ENCODE measurements at regions not wholly inside any gene's neighbourhood (a gene's known extent, or its start where the extent isn't known, plus 50 kb on each side); places are given as distances from the start of the nearest gene placed in this dataset.

DNA sequence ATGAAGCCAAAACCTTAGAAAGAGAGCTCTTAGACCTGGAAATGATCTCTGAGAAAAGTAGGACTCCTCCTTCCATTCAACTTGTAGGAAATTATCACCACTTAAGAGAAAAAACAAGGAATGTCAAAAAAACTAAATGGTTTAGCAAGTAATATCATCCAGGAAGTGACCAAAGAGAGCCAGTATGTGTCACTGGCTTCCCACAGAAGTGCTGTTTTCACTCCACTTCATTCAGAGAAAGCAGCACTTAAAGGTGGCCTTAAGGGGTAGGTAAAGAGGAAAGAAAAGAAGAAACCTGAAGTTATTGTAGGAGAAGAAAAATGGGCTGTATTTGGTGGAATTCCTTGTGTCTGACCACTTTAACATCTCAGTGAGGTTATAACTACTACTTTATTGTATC, 414.4 kb upstream of the ETAA1 start:
- no peak for DNase-seq

DNA sequence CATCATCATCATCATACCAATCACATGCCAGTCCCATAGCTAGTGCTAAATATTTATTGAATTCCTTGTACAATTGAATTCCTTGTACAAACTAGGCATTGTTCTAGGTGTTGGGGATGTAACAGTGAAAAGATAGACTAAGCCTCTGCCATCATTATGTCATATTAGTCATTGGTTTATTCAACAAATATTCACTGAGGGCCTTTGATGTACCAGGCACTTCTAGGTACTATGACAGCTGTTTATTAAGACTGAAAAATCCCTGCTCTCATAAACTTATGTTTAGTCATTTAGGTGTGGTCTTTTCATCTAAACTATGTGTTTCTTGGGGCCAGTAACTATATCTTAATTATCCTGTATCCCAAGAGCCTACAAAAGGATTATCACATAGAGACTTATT, 412.3 kb upstream of the ETAA1 start:
- DNase-seq = no peak

- peak; percentile 14 for DNase-seq
These were observed 411.2 kb upstream of the ETAA1 start for GRCh38 chr2:66985906-66986305.

DNA sequence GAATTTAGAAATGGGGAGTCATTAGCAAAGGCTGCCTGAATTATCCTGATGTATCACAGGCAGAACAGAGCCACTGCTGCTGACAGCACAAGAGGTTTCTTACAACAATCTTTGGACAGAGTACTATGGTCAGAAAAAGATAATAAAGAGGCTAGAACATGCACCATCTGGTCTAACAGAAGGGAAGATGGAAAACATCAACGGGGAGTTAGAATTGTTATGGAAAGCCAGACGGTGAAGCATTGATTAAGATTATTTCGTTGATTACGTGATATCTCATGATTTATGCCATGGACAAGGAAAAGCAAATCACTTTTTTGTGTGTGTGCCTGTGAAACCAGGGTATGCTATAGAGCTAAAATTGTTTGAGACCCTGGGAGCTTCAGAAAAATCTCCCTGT, 409.4 kb upstream of the ETAA1 start:
- DNase-seq = peak; percentile 92

DNA sequence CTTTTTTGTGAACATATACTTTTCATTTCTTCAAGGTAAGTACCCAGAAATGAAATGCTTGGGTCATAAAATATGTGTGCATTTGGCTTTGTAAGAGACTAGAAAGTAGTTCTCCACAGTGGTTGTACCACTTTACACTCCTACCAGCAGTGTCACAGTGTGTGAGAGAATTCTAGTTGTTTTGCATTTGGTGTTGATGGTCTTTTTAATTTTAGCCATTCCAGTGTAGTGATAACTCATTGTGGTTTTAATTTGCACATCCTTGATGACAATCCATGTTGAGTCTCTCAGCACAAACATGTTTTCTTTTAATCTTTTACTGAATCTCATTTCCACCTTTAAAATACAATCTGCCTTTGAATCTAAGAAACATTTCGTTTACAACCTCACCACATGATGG, 402.5 kb upstream of the ETAA1 start:
- no peak for DNase-seq

DNA sequence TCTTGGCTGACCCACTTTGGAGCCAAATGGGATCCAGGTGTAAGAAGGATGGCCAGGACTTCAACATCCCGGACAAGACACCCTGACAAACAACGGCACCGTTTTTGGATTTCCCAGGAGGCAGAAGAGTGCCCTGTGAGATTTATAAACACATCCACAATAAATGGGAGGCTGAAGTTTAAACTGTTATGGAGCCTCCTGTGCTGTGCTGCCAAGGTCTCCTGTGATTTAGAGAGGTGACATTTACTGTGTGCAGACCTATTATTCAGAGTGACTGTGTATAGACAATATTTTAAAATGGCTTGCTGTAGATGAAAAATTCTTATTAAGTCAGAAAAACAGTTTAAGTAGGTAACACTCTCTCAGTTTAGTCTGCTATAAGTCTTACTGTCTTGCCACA, 401.5 kb upstream of the ETAA1 start:
- DNase-seq = no peak

DNA sequence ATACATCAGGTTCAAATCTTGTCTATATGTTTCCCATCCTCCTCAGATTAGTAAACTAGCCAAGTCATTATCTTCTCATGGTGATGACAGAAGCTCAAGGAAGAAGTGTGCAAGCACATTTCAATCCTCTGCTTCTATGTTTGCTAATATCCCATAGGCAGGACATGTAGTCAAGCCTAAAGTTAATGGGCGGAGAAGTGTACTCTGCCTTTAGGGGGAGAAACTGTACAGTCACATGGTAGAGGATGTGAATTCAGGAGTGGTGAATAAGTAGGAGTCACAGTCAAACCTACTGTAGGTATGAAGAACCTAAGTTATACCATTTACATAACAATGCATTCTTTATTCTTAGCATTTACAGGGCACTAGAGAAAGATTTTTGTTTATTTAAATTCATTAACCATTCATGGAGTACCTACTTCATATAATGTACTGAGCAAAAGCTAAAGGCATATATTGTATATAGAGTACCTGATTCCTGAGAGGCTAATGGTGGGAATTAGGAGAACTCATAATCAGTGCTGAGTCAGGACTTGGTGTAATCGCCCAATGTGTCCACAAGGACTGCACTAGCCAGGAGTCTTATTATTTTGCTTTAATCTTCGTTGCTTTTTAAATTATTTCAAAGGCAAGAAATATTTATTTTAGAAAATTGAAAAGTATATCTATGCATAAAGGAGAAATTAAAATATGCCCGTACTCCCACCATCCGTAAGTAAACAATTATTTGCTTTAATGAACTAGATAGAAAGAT, 394.3 kb upstream of the ETAA1 start:
- DNase-seq = no peak

- DNase-seq = no peak
These were observed 390.7 kb upstream of the ETAA1 start for GRCh38 chr2:67006373-67006960.

DNA sequence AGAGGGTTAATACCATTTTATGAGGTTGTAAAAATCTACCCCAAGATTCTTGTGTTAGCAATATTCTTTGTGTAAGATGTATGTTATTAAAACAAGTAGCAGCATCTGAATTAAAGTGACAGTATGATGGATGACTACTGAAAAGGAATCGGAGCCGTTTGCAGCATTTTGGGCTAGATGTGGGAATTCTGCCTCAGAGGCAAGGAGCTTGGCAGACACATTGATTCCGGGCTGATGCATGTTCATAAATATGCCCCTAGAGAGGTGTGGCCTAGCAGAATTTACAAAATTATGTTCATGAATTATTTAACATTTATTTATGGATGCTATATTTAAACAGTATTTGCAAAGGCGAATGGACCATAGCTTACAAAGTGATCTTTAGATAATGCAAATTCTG, 389.0 kb upstream of the ETAA1 start:
- no peak for DNase-seq

GRCh38 chr2:67012165-67012564, 385.0 kb upstream of the ETAA1 start:
- no peak for DNase-seq

GRCh38 chr2:67013821-67014220, 383.3 kb upstream of the ETAA1 start:
- DNase-seq = no peak

GRCh38 chr2:67015681-67016080, 381.5 kb upstream of the ETAA1 start:
- DNase-seq = no peak

GRCh38 chr2:67018301-67018700, 378.8 kb upstream of the ETAA1 start:
- DNase-seq = no peak

- DNase-seq = no peak
These were observed 365.1 kb upstream of the ETAA1 start for GRCh38 chr2:67032076-67032475.

DNA sequence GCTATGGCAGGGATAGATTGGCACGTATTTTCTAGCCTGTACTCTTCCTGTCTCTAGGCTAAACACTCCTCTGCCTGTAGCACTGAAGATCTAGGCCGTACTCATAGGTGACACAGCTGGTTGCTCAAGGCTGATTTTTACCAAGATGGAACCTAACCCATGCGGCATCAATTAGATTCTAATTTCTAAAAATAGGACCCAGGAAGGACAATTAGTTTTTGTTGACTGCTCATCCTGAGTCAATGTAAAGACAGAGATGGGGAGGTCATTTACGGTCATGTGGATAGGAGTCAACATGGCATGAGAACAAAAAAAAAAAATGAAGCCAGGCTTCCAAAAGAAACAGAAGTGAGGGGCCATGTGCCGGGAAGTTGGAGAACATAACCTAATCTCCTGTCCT, 360.7 kb upstream of the ETAA1 start:
- no peak for DNase-seq

DNA sequence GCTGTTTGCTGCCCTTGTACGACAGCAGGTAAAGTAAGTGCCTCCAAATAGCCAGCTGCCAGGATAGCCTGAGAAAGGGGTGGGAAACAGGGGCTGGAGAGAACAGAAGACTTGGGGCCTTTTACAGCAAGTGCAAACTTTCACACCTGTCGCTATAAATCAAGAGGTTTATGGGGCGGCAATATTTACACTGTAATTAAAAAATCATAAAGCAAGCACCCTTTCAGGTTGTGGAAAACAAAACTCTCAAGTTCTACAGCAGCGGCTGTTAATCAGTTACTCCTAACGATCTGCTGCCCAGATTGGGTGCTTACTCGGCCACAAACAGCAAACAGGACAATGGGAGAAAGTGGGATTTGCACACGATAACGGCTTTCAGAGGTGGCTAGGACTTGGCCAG, 359.5 kb upstream of the ETAA1 start:
- DNase-seq = no peak

GRCh38 chr2:67038195-67038594, 358.9 kb upstream of the ETAA1 start:
- DNase-seq = no peak

- no peak for DNase-seq
These were observed 358.1 kb upstream of the ETAA1 start for GRCh38 chr2:67039058-67039457.

DNA sequence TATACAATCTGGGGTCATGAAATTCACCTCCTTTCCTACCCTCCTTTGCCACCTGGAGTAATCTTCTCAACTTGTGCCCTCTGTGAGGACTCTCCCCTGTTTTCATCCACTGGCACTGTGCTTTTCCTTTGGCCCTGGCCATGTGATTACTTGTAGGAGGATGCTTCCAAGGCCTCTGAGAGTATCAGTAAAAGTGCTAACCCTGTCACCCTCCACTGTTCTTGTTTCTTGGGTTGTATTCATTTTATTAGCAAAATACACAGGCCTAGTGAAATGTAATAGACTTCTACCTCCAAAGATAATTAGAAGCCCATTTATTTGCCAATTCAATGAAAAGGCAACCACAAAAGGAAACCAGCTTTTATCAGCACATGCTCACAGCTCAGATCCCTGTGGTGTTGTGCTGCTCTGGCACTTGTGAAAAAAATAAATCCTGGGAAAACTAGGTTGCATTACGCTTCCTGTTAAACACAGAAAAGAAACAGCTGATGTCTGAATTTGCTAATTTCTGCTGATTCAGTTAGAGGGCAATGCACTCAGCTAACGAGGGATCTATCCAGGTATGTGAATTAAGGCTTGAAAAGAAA, 357.5 kb upstream of the ETAA1 start:
- DNase-seq = no peak

GRCh38 chr2:67041051-67041450, 356.1 kb upstream of the ETAA1 start:
- no peak for DNase-seq

- DNase-seq = no peak
These were observed 353.2 kb upstream of the ETAA1 start for GRCh38 chr2:67043781-67044478.

DNA sequence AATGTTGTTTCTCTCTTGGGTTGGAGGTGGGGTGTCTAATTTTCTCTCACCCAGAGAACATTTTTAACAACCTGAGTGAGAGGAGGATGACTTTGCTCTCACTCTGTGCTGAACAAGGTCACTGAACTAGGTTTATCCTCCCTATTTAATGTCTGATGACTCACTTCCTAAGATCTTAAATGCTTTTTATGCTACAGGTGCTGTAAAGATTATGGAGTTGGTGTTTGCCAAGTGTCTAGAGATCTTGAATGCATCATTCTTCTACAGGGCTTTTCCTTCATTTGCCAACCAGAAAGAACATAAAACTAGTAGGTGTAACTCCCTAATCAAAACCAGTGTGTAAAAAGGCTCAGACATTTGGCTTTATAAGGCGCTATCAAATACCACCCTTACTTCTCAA, 350.5 kb upstream of the ETAA1 start:
- DNase-seq = no peak

- DNase-seq = no peak
These were observed 348.8 kb upstream of the ETAA1 start for GRCh38 chr2:67048314-67048713.

DNA sequence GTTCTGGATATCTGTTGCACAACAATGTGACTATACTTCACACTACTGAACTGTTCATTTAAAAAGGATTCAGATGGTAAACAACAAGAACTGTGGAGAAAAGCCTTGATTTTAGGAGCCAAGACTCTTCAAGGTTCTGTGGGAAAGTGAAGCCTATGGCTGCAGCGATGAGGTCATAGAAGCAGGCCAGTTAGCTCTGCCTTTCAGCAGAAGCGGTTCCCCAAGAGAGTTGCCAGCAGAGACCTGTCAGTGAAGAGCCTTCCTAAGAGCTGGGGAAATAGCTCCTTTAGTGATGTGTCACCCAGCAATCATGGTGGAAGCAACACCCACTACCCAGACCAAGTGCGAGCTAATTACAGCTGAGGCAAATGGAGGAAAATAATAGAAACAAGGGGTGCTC, 346.5 kb upstream of the ETAA1 start:
- no peak for DNase-seq

Measured in DMS 273 treated with DMSO at 0.1 percent for 48 hours (cell line).